CD4-positive, alpha-beta T cell (primary cell): ENCODE measurements at regions not wholly inside any gene's neighbourhood (a gene's known extent, or its start where the extent isn't known, plus 50 kb on each side); places are given as distances from the start of the nearest gene placed in this dataset.
"Not testable (repeated sequence)": the region's sequence is repeated elsewhere in the genome, so short reads cannot be mapped to it uniquely, and the experiment has no call there.

ENCODE experiments used
- ATAC-seq: fragments of 200-7000 bp; cut with Tn5 transposase; one replicate; pipeline ENCODE4 v1.10.0; 2022; ENCODE audit warnings: mild to moderate bottlenecking; ENCODE audit not compliant: poor library complexity
- CTCF ChIA-PET: fragments of 350-600 bp; sonication (Branson Sonifier 250); formaldehyde crosslinking; loops from one replicate; lab custom pipeline; 2021; ENCODE audit warnings: antibody characterized with exemption, inconsistent platforms; lab: Charles Lee
- POLR2A ChIA-PET: fragments of 350-600 bp; sonication (Branson Sonifier 250); formaldehyde crosslinking; loops from one replicate; lab custom pipeline; 2021; ENCODE audit warnings: antibody characterized with exemption, inconsistent platforms; lab: Charles Lee
- DNase-seq, 14 experiments: peaks; one replicate each; pipeline ENCODE4 v3.0.0-alpha.2; 2013 to 2020; ENCODE audit warnings: mixed read lengths in 2 of 14
- H3K27ac ChIP-seq, 2 donors: one replicate each; pipeline versions ENCODE4 v1.5.1 to v1.7.0; 2013; ENCODE audit warnings: low read length in 2 of 2, low read depth in 1 of 2, mild to moderate bottlenecking in 1 of 2
- H3K27me3 ChIP-seq, 2 experiments: 1 replicate in 1 of 2; 2 replicates in 1 of 2; pipeline versions ENCODE4 v1.6.1 to v1.7.0; 2013; ENCODE audit warnings: low read length in 2 of 2, control low read depth in 1 of 2, mild to moderate bottlenecking in 1 of 2, moderate library complexity in 1 of 2; ENCODE audit not compliant: insufficient read depth in 2 of 2, control insufficient read depth in 1 of 2
- H3K36me3 ChIP-seq: one replicate; pipeline ENCODE4 v1.6.1; 2013; ENCODE audit warnings: low read length, control low read depth; ENCODE audit not compliant: insufficient read depth
- H3K4me1 ChIP-seq: one replicate; pipeline ENCODE4 v1.6.1; 2013; ENCODE audit warnings: low read length, control low read depth; ENCODE audit not compliant: insufficient read depth
- H3K4me3 ChIP-seq: one replicate; pipeline ENCODE4 v1.5.1; 2013; ENCODE audit warnings: mild to moderate bottlenecking, low read length, moderate library complexity
- H3K9me3 ChIP-seq, 2 experiments: 1 replicate in 1 of 2; 2 replicates in 1 of 2; pipeline versions ENCODE4 v1.6.1 to v1.7.0; 2013; ENCODE audit warnings: low read length in 2 of 2, mild to moderate bottlenecking in 2 of 2, control low read depth in 1 of 2, moderate library complexity in 1 of 2; ENCODE audit not compliant: control insufficient read depth in 1 of 2, insufficient read depth in 1 of 2
- H3K27ac Mint-ChIP-seq: one replicate; pipeline ENCODE4 v1.8.0; 2020; ENCODE audit warnings: mixed read lengths
- H3K27me3 Mint-ChIP-seq: one replicate; pipeline ENCODE4 v1.8.0; 2021; ENCODE audit warnings: mixed read lengths
- H3K36me3 Mint-ChIP-seq: one replicate; pipeline ENCODE4 v1.8.0; 2021; ENCODE audit warnings: low read depth, mixed read lengths
- H3K4me1 Mint-ChIP-seq: one replicate; pipeline ENCODE4 v1.8.0; 2021; ENCODE audit warnings: low read depth, mixed read lengths
- H3K4me3 Mint-ChIP-seq: one replicate; pipeline ENCODE4 v1.8.0; 2020; ENCODE audit warnings: mild to moderate bottlenecking, mixed read lengths
- H3K9me3 Mint-ChIP-seq: one replicate; pipeline ENCODE4 v1.8.0; 2020; ENCODE audit warnings: mixed read lengths
- intact Hi-C, 2 experiments: fragments of 100-400 bp; cut with DNase I in 1 of 2; cut with micrococcal nuclease in 1 of 2; formaldehyde crosslinking; loops; one replicate each; pipeline versions ENCODE4 v1.15.1 to v1.9.0; 2023 to 2025; cut with DNase I, micrococcal nuclease
- TF ChIP-seq, protein P1 (sequence below): fragments of 200-600 bp; IDR thresholded peaks from one replicate; pipeline ENCODE4 v1.8.0; 2022; ENCODE audit warnings: antibody characterized with exemption, mild to moderate bottlenecking

DNA sequence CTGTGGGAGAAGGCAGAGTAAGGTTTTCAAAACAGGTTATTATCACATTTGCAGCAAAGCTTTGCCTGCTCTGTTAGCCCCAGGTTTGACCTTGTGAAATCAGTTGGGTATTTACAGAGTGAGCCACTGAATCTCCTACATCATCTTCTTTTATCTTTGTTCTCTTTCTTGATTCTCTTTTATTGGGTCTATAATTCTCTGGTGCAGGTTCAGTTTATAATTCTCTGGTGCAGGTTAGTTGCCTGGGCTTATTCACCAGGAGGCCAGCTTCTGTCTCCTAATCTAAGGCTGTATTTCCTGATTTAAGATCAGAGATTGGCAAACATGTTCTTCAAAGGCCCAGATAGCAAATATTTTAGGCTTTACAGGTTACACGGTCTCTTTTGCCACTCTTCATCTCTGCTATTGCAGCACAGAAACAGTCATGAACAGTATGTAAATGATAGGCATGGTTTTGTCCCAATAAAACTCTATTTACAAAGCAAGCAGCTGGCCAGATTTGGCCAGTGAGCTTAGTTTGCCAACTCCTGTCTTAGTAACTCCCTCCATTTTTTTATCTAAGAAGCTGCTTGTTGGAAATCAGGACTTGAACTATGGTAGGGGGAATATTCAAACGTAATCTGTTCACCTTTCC, 205.0 kb upstream of the RIMS1 start:
- DNase-seq: no peak
- Mint-ChIP-seq H3K27ac (no peak overlapping the region), H3K36me3 (no peaks in the 10 kb centered on the region), H3K27me3 (no peaks in the 10 kb centered on the region), H3K4me3 (no peak overlapping the region), H3K9me3 (no peaks in the 10 kb centered on the region), H3K4me1 (no peaks in the 10 kb centered on the region)
- ATAC-seq: no peak
- intact Hi-C loops: no loop called here
- no peak overlapping the region for H3K27ac ChIP-seq
- H3K4me1 ChIP-seq: no peaks in the 10 kb centered on the region
- no peaks in the 10 kb centered on the region for H3K27me3 ChIP-seq
- H3K9me3 ChIP-seq: peaks cover 0 to 9% of the 10 kb centered on the region in 2 experiments
- H3K36me3 ChIP-seq: no peaks in the 10 kb centered on the region
- ChIA-PET CTCF (no interaction called here), POLR2A (no interaction called here)
- TF ChIP-seq, protein P1, sequence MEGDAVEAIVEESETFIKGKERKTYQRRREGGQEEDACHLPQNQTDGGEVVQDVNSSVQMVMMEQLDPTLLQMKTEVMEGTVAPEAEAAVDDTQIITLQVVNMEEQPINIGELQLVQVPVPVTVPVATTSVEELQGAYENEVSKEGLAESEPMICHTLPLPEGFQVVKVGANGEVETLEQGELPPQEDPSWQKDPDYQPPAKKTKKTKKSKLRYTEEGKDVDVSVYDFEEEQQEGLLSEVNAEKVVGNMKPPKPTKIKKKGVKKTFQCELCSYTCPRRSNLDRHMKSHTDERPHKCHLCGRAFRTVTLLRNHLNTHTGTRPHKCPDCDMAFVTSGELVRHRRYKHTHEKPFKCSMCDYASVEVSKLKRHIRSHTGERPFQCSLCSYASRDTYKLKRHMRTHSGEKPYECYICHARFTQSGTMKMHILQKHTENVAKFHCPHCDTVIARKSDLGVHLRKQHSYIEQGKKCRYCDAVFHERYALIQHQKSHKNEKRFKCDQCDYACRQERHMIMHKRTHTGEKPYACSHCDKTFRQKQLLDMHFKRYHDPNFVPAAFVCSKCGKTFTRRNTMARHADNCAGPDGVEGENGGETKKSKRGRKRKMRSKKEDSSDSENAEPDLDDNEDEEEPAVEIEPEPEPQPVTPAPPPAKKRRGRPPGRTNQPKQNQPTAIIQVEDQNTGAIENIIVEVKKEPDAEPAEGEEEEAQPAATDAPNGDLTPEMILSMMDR: no peak
- no peak overlapping the region for H3K4me3 ChIP-seq

DNA sequence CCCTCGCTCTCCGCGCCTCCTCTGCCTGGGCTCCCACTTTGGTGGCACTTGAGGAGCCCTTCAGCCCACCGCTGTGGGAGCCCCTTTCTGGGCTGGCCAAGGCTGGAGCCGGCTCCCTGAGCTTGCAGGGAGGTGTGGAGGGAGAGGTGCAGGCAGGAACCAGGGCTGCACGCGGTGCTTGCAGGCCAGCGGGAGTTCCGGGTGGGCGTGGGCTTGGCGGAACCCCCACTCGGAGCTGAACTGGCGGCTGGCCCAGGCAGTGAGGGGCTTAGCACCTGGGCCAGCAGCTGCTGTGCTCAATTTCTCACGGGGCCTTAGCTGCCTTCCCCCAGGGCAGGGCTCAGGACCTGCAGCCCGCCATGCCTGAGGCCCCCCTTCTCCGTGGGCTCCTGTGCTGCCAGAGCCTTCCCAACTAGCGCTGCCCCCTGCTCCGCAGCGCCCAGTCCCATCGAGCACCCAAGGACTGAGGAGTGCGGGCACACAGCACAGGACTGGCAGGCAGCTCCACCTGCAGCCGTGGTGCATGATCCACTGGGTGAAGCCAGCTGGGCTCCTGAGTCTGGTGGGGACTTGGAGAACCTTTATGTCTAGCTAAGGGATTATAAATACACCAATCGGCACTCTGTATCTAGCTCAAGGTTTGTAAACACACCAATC, 200.2 kb upstream of the RIMS1 start:
- H3K9me3 ChIP-seq, H3K27ac Mint-ChIP-seq, ATAC-seq, intact Hi-C loops, H3K4me3 Mint-ChIP-seq, H3K9me3 Mint-ChIP-seq, CTCF ChIA-PET, H3K27ac ChIP-seq, H3K36me3 Mint-ChIP-seq, H3K27me3 ChIP-seq, H3K36me3 ChIP-seq, H3K4me3 ChIP-seq, H3K27me3 Mint-ChIP-seq, POLR2A ChIA-PET, H3K4me1 ChIP-seq, H3K4me1 Mint-ChIP-seq: not testable (repeated sequence)
- peak in 1 of 14 experiments; percentile 3 for DNase-seq

DNA sequence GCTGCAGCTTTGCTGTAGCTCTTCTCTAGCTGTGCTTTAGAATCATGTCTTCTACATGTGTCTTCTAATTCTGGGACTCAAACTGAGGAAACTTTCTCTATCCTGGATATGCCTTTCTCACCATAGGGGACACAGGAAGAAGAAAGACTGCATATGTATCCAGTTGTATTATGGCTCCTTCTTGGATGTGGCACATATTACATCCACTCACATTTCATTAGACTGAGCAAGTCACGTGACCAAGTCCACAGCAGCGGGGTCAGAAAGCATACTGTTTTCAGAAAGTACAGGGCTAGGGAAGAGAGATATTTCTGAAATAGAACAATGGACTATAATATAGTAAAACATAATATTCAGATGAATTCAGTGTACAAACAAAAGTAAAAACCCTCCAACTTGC, 187.6 kb upstream of the RIMS1 start:
- no peaks in the 10 kb centered on the region for H3K4me1 Mint-ChIP-seq
- ChIA-PET CTCF (no interaction called here), POLR2A (no interaction called here)
- no peaks in the 10 kb centered on the region for H3K36me3 ChIP-seq
- TF ChIP-seq, protein P1: no peak
- H3K9me3 ChIP-seq: no peaks in the 10 kb centered on the region
- H3K27me3 Mint-ChIP-seq: no peaks in the 10 kb centered on the region
- intact Hi-C loops: no loop called here
- H3K4me1 ChIP-seq: no peaks in the 10 kb centered on the region
- H3K27ac ChIP-seq: no peak overlapping the region
- H3K27ac Mint-ChIP-seq: no peak overlapping the region
- H3K9me3 Mint-ChIP-seq: peaks cover 11% of the 10 kb centered on the region
- no peaks in the 10 kb centered on the region for H3K27me3 ChIP-seq
- H3K4me3 ChIP-seq: no peak overlapping the region
- no peak for ATAC-seq
- no peak for DNase-seq
- no peak overlapping the region for H3K4me3 Mint-ChIP-seq
- H3K36me3 Mint-ChIP-seq: no peaks in the 10 kb centered on the region

DNA sequence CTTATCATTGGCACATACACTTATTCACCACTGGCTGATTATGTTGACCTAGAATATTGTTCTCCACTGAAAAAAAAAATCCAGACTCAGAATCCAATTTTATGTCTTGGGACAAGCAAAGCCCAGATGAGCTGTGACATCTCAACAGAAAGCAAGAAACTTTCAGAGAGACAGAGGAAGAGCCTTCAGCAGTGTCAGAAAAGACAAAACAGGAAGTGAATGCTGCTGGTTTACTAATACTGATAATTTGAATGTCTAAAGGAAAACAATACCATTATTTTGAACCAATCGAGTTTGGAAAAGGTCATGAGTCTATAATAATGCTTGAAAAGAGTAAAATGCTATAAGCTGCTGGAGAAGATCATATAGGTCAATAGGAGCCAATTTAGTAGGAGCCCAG, 179.8 kb upstream of the RIMS1 start:
- Histone ChIP-seq H3K4me3 (no peak overlapping the region), H3K4me1 (no peaks in the 10 kb centered on the region), H3K27ac (no peak overlapping the region), H3K9me3 (peaks cover 0 to 12% of the 10 kb centered on the region in 2 experiments), H3K27me3 (no peaks in the 10 kb centered on the region), H3K36me3 (no peaks in the 10 kb centered on the region)
- POLR2A ChIA-PET: no interaction called here
- ATAC-seq (no peak), DNase-seq (no peak)
- TF ChIP-seq, protein P1: no peak
- Mint-ChIP-seq H3K4me3 (no peak overlapping the region), H3K4me1 (no peaks in the 10 kb centered on the region), H3K27ac (no peak overlapping the region), H3K36me3 (no peaks in the 10 kb centered on the region), H3K27me3 (no peaks in the 10 kb centered on the region), H3K9me3 (peaks cover 5% of the 10 kb centered on the region)
- CTCF ChIA-PET: no interaction called here
- intact Hi-C loops: no loop called here
